ENCODE measurements at regions not wholly inside any gene's neighbourhood (a gene's known extent, or its start where the extent isn't known, plus 50 kb on each side); places are given as distances from the start of the nearest gene placed in this dataset.

- no peak for DNase-seq (ENCODE audit: low read depth in 1 of 2, low spot score in 1 of 2)
Measured at GRCh38 chr16:55948230-55948629, 73.1 kb upstream of the CES5A start.

- no peak for DNase-seq (ENCODE audit: low read depth in 1 of 2, low spot score in 1 of 2)
Measured at GRCh38 chr16:55947366-55947765, 72.2 kb upstream of the CES5A start.

GRCh38 chr16:55944377-55944802 lies 69.2 kb upstream of the CES5A start:
- peak; percentile 19 to 30 for DNase-seq (ENCODE audit: low read depth in 1 of 2, low spot score in 1 of 2)

DNA sequence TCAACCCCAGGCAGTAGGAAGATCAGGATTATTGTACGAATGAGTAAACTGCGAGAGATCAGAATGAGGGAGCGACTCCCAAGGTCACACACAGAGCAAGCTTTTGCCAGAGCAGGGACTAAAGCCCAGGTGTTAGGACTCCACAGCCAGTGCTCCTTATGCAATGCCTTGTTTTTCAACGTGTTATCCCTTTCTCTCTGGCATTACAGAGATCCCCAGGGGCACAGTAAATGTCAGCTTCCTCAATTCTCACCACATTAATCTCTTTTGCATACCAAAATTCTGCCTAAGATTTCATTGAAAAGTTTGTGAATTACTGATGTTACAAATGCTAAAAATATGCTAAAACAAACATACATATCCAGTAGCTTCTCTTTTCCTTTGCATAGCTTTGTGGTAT lies 68.1 kb upstream of the CES5A start:
- no peak for DNase-seq (ENCODE audit: low read depth in 1 of 2, low spot score in 1 of 2)

DNA sequence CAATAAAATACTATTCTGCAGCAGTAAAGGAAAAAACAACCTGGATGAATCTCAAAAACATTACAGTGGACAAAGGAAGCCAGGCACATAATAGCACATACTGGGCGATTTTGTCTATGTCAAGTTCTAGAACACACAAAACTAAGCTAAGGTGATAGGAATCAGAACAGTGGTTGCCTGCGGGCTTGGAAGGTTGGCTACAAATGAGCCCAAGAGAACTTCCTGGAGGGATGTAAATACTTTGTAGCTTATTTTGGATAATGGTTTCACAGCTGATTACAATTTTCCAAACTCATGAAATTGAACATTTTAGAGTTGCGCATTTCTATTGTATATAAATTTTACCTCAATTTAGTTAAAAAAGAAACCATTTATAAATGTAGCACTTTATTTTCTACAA lies 67.6 kb upstream of the CES5A start:
- no peak for DNase-seq (ENCODE audit: low read depth in 1 of 2, low spot score in 1 of 2)

- no peak for DNase-seq (ENCODE audit: low read depth in 1 of 2, low spot score in 1 of 2)
Measured at GRCh38 chr16:55941552-55941951, 66.4 kb upstream of the CES5A start.

- no peak for DNase-seq (ENCODE audit: low read depth in 1 of 2, low spot score in 1 of 2)
Measured at GRCh38 chr16:55938126-55938525, 63.0 kb upstream of the CES5A start.

GRCh38 chr16:55933038-55933437 lies 57.9 kb upstream of the CES5A start:
- DNase-seq (ENCODE audit: low read depth in 1 of 2, low spot score in 1 of 2) = no peak

DNA sequence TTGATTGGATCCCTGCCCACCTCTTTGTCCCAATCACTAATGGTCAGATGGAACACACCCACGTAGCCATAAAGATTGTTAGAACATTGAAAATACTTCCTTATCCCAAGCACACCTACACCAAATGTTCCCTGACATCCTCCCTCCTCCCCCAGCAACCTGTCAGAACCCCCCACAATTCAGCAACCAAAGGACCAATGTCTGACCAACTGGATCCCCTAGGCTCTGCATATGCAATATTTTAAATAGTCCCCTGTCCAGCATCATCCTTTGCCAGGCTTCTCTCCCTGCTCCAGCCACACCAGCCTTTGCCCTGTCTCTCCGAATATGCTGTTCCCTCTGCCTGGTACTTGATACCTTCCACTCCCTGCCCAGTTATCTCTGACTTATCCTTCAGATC lies 54.9 kb upstream of the CES5A start:
- DNase-seq (ENCODE audit: low read depth in 1 of 2, low spot score in 1 of 2) = no peak

GRCh38 chr16:55929181-55929580 lies 54.0 kb upstream of the CES5A start:
- DNase-seq (ENCODE audit: low read depth in 1 of 2, low spot score in 1 of 2) = no peak

GRCh38 chr16:55925242-55925641 lies 50.1 kb upstream of the CES5A start:
- DNase-seq (ENCODE audit: low read depth in 1 of 2, low spot score in 1 of 2) = no peak

All from stimulated activated CD4-positive, alpha-beta T cell treated with anti-CD3 and anti-CD28 coated beads, Interleukin-15, amount 100 ng/mL, for 1 hour (primary cell).